ENCODE measurements at regions not wholly inside any gene's neighbourhood (a gene's known extent, or its start where the extent isn't known, plus 50 kb on each side); places are given as distances from the start of the nearest gene placed in this dataset.

DNA sequence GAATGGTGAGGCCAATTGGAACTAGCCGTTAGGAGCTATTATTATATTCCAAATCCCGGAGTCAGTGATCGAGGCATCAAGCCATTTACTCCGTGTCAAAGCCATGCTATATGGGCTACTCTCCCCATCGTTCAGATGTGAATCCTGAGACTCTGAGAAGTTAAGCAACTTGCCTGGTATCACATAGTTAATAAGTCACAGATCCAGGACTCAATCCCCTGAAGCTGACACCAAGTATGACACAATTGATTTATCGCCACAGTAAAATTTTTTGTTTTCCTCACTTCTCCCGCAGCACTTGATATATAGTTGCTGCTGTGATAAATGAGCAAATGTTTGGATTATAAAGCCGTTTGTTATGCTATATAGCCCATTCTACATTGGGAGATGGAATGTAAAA is 50.8 kb upstream of the TSHZ2 start:
- CTCF ChIA-PET = no interaction called here
- POLR2A ChIA-PET = no interaction called here
- no peak for TF ChIP-seq CTCF (IDR thresholded peaks at IDR 0.05; ENCODE audit: insufficient read depth, low read length, missing control alignments)
- H3K4me3 ChIP-seq (ENCODE audit: low read depth, low read length) = no peak overlapping the region
- DNase-seq (ENCODE audit: low read depth, low spot score) = no peak

DNA sequence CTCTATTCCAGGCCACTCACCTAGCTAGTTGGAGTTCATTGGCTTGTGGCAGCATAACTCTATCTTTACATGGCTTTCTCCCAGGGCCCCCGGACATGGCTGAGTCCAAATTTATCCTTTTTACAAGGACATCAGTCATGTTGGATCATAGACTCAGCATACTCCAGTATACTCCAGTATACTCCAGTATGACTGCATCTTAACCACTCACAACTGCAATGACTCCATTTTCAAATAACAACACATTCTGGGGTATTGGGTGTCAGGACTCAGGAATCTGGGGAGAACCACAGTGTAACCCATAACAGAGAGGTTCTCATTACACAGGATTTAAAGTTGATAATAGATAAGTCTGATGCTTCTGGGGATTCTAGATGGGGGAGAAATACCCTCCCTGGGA is 53.8 kb upstream of the TSHZ2 start:
- DNase-seq (ENCODE audit: low read depth, low spot score) = no peak
- TF ChIP-seq CTCF (IDR thresholded peaks at IDR 0.05; ENCODE audit: insufficient read depth, low read length, missing control alignments) = no peak
- H3K4me3 ChIP-seq (ENCODE audit: low read depth, low read length) = no peak overlapping the region
- ChIA-PET CTCF (no interaction called here), POLR2A (no interaction called here)

- CTCF ChIA-PET = no interaction called here
- DNase-seq (ENCODE audit: low read depth, low spot score) = no peak
- TF ChIP-seq CTCF (IDR thresholded peaks at IDR 0.05; ENCODE audit: insufficient read depth, low read length, missing control alignments) = no peak
- H3K4me3 ChIP-seq (ENCODE audit: low read depth, low read length) = no peak overlapping the region
- POLR2A ChIA-PET = no interaction called here
Observed at GRCh38 chr20:52915564-52915963, 56.6 kb upstream of the TSHZ2 start.

- TF ChIP-seq CTCF (IDR thresholded peaks at IDR 0.05; ENCODE audit: insufficient read depth, low read length, missing control alignments) = no peak
- ChIA-PET POLR2A (no interaction called here), CTCF (no interaction called here)
- H3K4me3 ChIP-seq (ENCODE audit: low read depth, low read length) = no peak overlapping the region
- DNase-seq (ENCODE audit: low read depth, low spot score) = no peak
Observed at GRCh38 chr20:52914870-52915269, 57.3 kb upstream of the TSHZ2 start.

GRCh38 chr20:52913650-52914387 is 58.3 kb upstream of the TSHZ2 start:
- no peak for TF ChIP-seq CTCF (IDR thresholded peaks at IDR 0.05; ENCODE audit: insufficient read depth, low read length, missing control alignments)
- CTCF ChIA-PET = no interaction called here
- POLR2A ChIA-PET = no interaction called here
- no peak overlapping the region for H3K4me3 ChIP-seq (ENCODE audit: low read depth, low read length)
- no peak for DNase-seq (ENCODE audit: low read depth, low spot score)

DNA sequence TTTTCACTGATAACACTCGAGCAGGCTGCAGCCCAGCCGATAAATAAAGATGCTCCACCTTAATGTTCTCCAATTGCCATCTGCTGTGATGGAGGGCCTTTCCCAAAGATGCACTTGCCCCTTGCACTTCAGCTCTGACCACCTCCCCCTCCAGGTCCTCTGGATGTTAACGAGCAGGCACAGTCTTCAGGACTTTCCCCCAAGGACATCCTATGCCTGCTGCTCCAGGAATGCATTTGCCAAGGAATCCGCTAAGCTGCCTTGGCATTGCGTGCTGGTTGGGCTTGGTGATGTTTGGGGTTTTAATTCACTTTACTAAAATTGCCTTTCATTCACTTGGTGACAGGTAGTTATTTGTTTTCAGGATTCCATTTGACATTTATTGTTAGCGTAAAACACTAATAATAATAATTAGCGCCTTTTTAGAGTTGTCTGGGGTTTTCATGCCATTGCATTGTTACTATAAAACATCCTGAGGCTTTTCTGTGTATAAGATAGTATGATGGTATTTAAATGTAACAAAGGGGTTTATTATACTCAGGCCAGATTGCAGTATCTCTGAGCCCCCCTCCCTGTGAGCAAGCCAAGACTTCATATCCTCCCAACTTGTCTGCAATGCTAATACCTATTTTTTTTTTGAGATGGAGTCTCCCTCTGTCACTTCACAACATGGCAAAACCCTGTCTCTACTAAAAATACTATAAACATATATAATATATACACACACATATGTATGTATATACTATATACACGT is 66.7 kb upstream of the TSHZ2 start:
- TF ChIP-seq CTCF (IDR thresholded peaks at IDR 0.05; ENCODE audit: insufficient read depth, low read length, missing control alignments) = no peak
- no peak overlapping the region for H3K4me3 ChIP-seq (ENCODE audit: low read depth, low read length)
- DNase-seq (ENCODE audit: low read depth, low spot score) = no peak
- POLR2A ChIA-PET = no interaction called here
- CTCF ChIA-PET = no interaction called here
